ENCODE measurements at regions not wholly inside any gene's neighbourhood (a gene's known extent, or its start where the extent isn't known, plus 50 kb on each side); places are given as distances from the start of the nearest gene placed in this dataset.

DNA sequence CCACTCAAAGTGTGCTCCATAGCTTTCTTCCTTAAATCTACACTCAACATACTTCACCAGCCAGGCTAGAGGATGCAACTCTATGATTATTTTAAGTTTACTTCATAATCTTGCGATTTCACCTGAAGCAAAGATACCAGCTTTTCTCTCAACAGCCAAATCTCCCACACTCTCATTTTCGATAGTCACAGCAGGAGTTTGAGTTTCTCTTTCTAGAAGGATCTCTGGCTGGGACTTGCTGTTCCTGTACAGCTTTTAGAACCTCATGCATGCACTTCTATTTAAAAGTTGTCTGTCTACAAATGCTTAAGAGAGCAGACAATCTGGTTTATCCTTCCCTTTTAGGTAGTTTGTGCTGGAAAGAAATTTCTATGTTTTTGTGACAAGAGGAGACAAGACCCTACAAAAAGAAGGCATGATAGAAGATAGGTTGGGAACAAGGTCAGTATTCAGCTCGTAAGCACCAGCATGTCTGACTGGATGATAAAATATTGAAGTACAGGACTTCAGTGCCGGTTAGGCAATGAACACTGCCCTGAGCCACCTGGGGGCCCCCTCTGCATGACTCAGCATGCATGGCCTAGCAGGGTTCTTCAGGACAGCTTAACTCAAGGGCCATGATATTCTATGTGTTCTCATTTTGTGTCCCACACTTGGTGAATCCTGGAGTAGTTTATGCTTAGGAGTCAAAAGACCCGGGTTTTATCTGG is 65.6 kb downstream of the ATXN3L start:
- H3K36me3 ChIP-seq (ENCODE audit: control insufficient read depth, insufficient read depth, low read length), result no peaks in the 10 kb centered on the region
- H3K18ac ChIP-seq (ENCODE audit: low read length), result no peak overlapping the region
- no peak overlapping the region for H4K5ac ChIP-seq (ENCODE audit: low read length)
- no peak overlapping the region for H3K4me2 ChIP-seq (ENCODE audit: low read length)
- no peak overlapping the region for H3K23ac ChIP-seq (ENCODE audit: low read length)
- no peaks in the 10 kb centered on the region for H3K79me1 ChIP-seq (ENCODE audit: low read length)
- no peaks in the 10 kb centered on the region for H3K79me2 ChIP-seq (ENCODE audit: control insufficient read depth, insufficient read depth, low read length)
- WGBS (ENCODE audit: extremely low coverage, insufficient coverage, low lambda C conversion rate), result no CpG with 5 or more reads among the region's 5 CpGs
- H3K4me1 ChIP-seq (ENCODE audit: control insufficient read depth, low read depth, low read length), result no peaks in the 10 kb centered on the region
- no peak overlapping the region for H2BK5ac ChIP-seq (ENCODE audit: low read length)
- no peak overlapping the region for H3K4ac ChIP-seq (ENCODE audit: low read depth, low read length)
- H3K27ac ChIP-seq (ENCODE audit: low read depth, low read length), result no peak overlapping the region
- H3K9ac ChIP-seq (ENCODE audit: low read length), result no peak overlapping the region
- no peaks in the 10 kb centered on the region for H3K27me3 ChIP-seq (ENCODE audit: insufficient read depth, low read length, poor library complexity)
- H3K4me3 ChIP-seq (ENCODE audit: low read length), result no peak overlapping the region
- H4K8ac ChIP-seq (ENCODE audit: low read depth, low read length), result no peak overlapping the region
- no peak overlapping the region for H2BK15ac ChIP-seq (replicated peaks; ENCODE audit: low read depth)
- H2BK120ac ChIP-seq (ENCODE audit: low read depth, low read length), result no peak overlapping the region
- H3K56ac ChIP-seq (ENCODE audit: low read length), result no peak overlapping the region
- no peak overlapping the region for H2AK5ac ChIP-seq (ENCODE audit: low read length)
- peak; percentile 12 for DNase-seq

DNA sequence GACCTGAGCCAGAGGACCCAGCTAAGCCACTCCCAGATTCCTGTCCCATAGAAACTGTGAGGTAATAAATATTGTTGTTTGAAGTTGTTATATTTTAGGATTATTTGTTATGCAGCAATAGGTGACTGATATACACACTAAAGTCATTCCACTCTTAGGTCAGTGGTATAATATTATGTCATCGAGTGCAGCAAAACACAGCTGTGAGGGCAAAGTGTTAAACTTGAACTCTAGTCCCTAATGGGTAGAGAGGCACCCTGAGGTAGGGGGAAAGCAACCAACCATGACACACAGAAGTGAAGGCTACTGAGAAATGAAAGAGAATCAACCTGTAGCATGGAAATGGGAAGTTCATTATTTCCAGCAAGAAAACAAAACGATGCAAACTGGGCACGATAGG is 66.6 kb downstream of the ATXN3L start:
- Histone ChIP-seq H3K27ac (ENCODE audit: low read depth, low read length) (no peak overlapping the region), H3K36me3 (ENCODE audit: control insufficient read depth, insufficient read depth, low read length) (no peaks in the 10 kb centered on the region), H3K9ac (ENCODE audit: low read length) (no peak overlapping the region), H3K18ac (ENCODE audit: low read length) (no peak overlapping the region), H3K56ac (ENCODE audit: low read length) (no peak overlapping the region), H2BK15ac (replicated peaks; ENCODE audit: low read depth) (no peak overlapping the region), H4K8ac (ENCODE audit: low read depth, low read length) (no peak overlapping the region), H3K23ac (ENCODE audit: low read length) (no peak overlapping the region), H2AK5ac (ENCODE audit: low read length) (no peak overlapping the region), H3K4me3 (ENCODE audit: low read length) (no peak overlapping the region), H3K4ac (ENCODE audit: low read depth, low read length) (no peak overlapping the region), H4K5ac (ENCODE audit: low read length) (no peak overlapping the region), H3K4me2 (ENCODE audit: low read length) (no peak overlapping the region), H3K79me2 (ENCODE audit: control insufficient read depth, insufficient read depth, low read length) (no peaks in the 10 kb centered on the region), H3K4me1 (ENCODE audit: control insufficient read depth, low read depth, low read length) (no peaks in the 10 kb centered on the region), H3K27me3 (ENCODE audit: insufficient read depth, low read length, poor library complexity) (no peaks in the 10 kb centered on the region), H2BK120ac (ENCODE audit: low read depth, low read length) (no peak overlapping the region), H2BK5ac (ENCODE audit: low read length) (no peak overlapping the region), H3K79me1 (ENCODE audit: low read length) (no peaks in the 10 kb centered on the region)
- no CpG with 5 or more reads among the region's 3 CpGs for WGBS (ENCODE audit: extremely low coverage, insufficient coverage, low lambda C conversion rate)
- DNase-seq, result no peak

DNA sequence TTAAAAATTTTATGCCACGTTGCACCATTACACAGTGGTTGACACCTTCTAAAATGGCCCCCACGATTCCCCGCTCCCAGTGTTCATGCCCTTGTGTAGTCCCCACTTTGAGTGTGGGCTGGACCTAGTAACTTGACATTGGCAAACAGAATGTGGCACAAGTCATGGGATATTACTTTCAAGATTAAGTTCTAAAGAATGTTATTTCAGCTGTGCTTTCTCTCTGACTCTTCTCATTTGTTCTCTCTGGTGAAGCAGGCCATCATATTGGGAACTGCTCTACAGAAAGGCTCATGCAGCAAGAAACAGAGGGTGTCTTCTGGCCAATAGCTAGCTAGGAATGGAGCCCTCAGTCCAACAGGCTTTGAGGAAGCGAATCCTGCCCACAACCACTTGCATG is 67.1 kb downstream of the ATXN3L start:
- WGBS (ENCODE audit: extremely low coverage, insufficient coverage, low lambda C conversion rate), result no CpG with 5 or more reads among the region's 4 CpGs
- Histone ChIP-seq H4K5ac (ENCODE audit: low read length) (no peak overlapping the region), H3K23ac (ENCODE audit: low read length) (no peak overlapping the region), H3K4ac (ENCODE audit: low read depth, low read length) (no peak overlapping the region), H3K56ac (ENCODE audit: low read length) (no peak overlapping the region), H4K8ac (ENCODE audit: low read depth, low read length) (no peak overlapping the region), H2AK5ac (ENCODE audit: low read length) (no peak overlapping the region), H3K27ac (ENCODE audit: low read depth, low read length) (no peak overlapping the region), H3K18ac (ENCODE audit: low read length) (no peak overlapping the region), H3K79me2 (ENCODE audit: control insufficient read depth, insufficient read depth, low read length) (no peaks in the 10 kb centered on the region), H2BK15ac (replicated peaks; ENCODE audit: low read depth) (no peak overlapping the region), H3K9ac (ENCODE audit: low read length) (no peak overlapping the region), H3K27me3 (ENCODE audit: insufficient read depth, low read length, poor library complexity) (no peaks in the 10 kb centered on the region), H2BK5ac (ENCODE audit: low read length) (no peak overlapping the region), H3K4me1 (ENCODE audit: control insufficient read depth, low read depth, low read length) (no peaks in the 10 kb centered on the region), H3K36me3 (ENCODE audit: control insufficient read depth, insufficient read depth, low read length) (no peaks in the 10 kb centered on the region), H2BK120ac (ENCODE audit: low read depth, low read length) (no peak overlapping the region), H3K4me2 (ENCODE audit: low read length) (no peak overlapping the region), H3K4me3 (ENCODE audit: low read length) (no peak overlapping the region), H3K79me1 (ENCODE audit: low read length) (no peaks in the 10 kb centered on the region)
- no peak for DNase-seq

DNA sequence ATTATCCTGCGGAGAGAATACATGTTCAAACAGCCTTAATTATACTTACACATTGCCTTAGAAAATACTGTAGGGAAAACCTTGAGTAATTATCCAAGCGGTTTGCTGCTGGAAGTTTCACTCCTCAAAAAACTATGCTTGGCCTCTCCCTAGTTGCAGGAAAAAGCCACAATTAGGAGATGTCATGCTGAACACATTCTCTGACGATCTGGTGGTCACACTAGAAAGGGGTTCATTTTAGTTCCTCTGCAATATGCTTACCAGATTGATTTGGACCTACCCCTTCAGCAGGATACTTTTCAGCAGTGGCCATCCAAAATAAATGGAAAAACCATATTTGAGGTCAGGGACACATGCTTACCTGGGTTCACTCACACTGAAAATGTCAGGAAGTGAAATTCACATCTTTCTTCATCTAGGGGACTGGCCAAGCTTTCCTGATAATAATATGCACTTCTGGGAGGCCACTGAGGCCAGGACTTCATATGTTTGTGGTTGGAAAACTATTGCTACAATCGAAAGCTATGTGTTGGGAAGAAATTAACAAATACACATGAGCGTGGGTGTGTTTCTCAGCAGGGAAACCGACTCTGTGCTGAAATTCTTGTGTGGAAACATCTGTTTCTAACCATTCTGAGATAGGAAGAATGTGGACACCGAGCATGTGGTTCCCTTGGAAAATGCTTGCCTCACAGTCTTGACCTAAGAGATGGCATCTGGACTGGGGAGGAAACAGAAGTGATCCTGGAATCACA is 68.8 kb downstream of the ATXN3L start:
- Histone ChIP-seq H3K79me1 (ENCODE audit: low read length) (no peaks in the 10 kb centered on the region), H3K36me3 (ENCODE audit: control insufficient read depth, insufficient read depth, low read length) (no peaks in the 10 kb centered on the region), H3K9ac (ENCODE audit: low read length) (no peak overlapping the region), H2BK120ac (ENCODE audit: low read depth, low read length) (no peak overlapping the region), H3K18ac (ENCODE audit: low read length) (no peak overlapping the region), H2AK5ac (ENCODE audit: low read length) (no peak overlapping the region), H3K27ac (ENCODE audit: low read depth, low read length) (no peak overlapping the region), H2BK5ac (ENCODE audit: low read length) (no peak overlapping the region), H3K79me2 (ENCODE audit: control insufficient read depth, insufficient read depth, low read length) (no peaks in the 10 kb centered on the region), H3K56ac (ENCODE audit: low read length) (no peak overlapping the region), H3K27me3 (ENCODE audit: insufficient read depth, low read length, poor library complexity) (no peaks in the 10 kb centered on the region), H2BK15ac (replicated peaks; ENCODE audit: low read depth) (no peak overlapping the region), H4K8ac (ENCODE audit: low read depth, low read length) (no peak overlapping the region), H3K4me3 (ENCODE audit: low read length) (no peak overlapping the region), H3K23ac (ENCODE audit: low read length) (no peak overlapping the region), H4K5ac (ENCODE audit: low read length) (no peak overlapping the region), H3K4me2 (ENCODE audit: low read length) (no peak overlapping the region), H3K4me1 (ENCODE audit: control insufficient read depth, low read depth, low read length) (no peaks in the 10 kb centered on the region), H3K4ac (ENCODE audit: low read depth, low read length) (no peak overlapping the region)
- no CpG with 5 or more reads among the region's 7 CpGs for WGBS (ENCODE audit: extremely low coverage, insufficient coverage, low lambda C conversion rate)
- DNase-seq, result no peak

DNA sequence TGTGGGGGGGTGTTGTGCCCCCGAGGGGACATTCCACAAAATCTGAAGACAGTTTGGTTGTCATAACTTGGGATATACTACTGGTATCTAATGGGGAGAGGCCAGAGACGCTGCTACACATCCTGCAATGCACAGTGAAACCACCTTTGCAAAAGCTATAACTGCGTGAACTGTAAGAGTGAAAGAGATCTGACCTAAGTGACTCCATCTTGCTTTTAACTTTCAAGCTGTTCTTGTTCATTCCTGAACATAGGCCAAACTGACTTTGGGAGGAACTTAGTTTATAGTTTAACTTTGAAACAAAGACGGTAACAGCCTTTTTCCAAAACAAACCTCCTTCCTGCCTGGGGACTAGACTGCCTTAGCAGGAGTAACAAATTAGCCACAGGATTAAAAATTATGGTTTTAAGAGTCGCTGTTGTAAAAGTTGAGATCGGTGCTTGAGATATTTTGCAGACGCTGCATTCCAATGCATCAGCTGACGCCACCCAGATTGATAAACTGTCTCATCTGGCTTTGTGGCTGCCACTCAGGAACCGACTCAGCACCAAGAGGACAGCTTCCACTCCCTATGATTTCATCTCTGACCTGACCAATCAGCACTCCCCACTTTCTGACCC is 70.9 kb downstream of the ATXN3L start:
- no peaks in the 10 kb centered on the region for H3K27me3 ChIP-seq (ENCODE audit: insufficient read depth, low read length, poor library complexity)
- no peak overlapping the region for H4K5ac ChIP-seq (ENCODE audit: low read length)
- no CpG with 5 or more reads among the region's 9 CpGs for WGBS (ENCODE audit: extremely low coverage, insufficient coverage, low lambda C conversion rate)

More for the DNA sequence above, 70.9 kb downstream of the ATXN3L start:
- no peak overlapping the region for H2BK120ac ChIP-seq (ENCODE audit: low read depth, low read length)
- no peaks in the 10 kb centered on the region for H3K36me3 ChIP-seq (ENCODE audit: control insufficient read depth, insufficient read depth, low read length)
- H2BK15ac ChIP-seq (replicated peaks; ENCODE audit: low read depth), result no peak overlapping the region
- no peak overlapping the region for H3K4ac ChIP-seq (ENCODE audit: low read depth, low read length)
- no peak overlapping the region for H3K56ac ChIP-seq (ENCODE audit: low read length)
- no peak for DNase-seq
- no peak overlapping the region for H3K9ac ChIP-seq (ENCODE audit: low read length)
- no peak overlapping the region for H3K4me3 ChIP-seq (ENCODE audit: low read length)
- H3K79me1 ChIP-seq (ENCODE audit: low read length), result no peaks in the 10 kb centered on the region
- H2BK5ac ChIP-seq (ENCODE audit: low read length), result no peak overlapping the region
- no peak overlapping the region for H3K23ac ChIP-seq (ENCODE audit: low read length)
- H3K4me1 ChIP-seq (ENCODE audit: control insufficient read depth, low read depth, low read length), result no peaks in the 10 kb centered on the region
- H3K27ac ChIP-seq (ENCODE audit: low read depth, low read length), result no peak overlapping the region
- H2AK5ac ChIP-seq (ENCODE audit: low read length), result no peak overlapping the region
- H3K4me2 ChIP-seq (ENCODE audit: low read length), result no peak overlapping the region
- no peaks in the 10 kb centered on the region for H3K79me2 ChIP-seq (ENCODE audit: control insufficient read depth, insufficient read depth, low read length)
- H4K8ac ChIP-seq (ENCODE audit: low read depth, low read length), result no peak overlapping the region
- no peak overlapping the region for H3K18ac ChIP-seq (ENCODE audit: low read length)
